Esophagus squamous epithelium (tissue), 4 donors: ENCODE measurements at regions not wholly inside any gene's neighbourhood (a gene's known extent, or its start where the extent isn't known, plus 50 kb on each side); places are given as distances from the start of the nearest gene placed in this dataset.

Experiments used
- POLR2A ChIP-seq, 4 donors: fragments of 450-650 bp; IDR thresholded peaks; one replicate each; pipeline ENCODE4 v1.6.1; 2017; ENCODE audit warnings: antibody characterized with exemption in 4 of 4, mild to moderate bottlenecking in 4 of 4, moderate library complexity in 3 of 4
- TF ChIP-seq, protein P1 (sequence below), 6 experiments: fragments of 450-650 bp in 4 of 6; fragments of 200-600 bp in 2 of 6; sonication (generic) in 2 of 6; IDR thresholded peaks; one replicate each; pipeline ENCODE4 v1.5.1; 2016 to 2019; ENCODE audit warnings: antibody characterized with exemption in 6 of 6, mild to moderate bottlenecking in 4 of 6, moderate library complexity in 4 of 6

DNA sequence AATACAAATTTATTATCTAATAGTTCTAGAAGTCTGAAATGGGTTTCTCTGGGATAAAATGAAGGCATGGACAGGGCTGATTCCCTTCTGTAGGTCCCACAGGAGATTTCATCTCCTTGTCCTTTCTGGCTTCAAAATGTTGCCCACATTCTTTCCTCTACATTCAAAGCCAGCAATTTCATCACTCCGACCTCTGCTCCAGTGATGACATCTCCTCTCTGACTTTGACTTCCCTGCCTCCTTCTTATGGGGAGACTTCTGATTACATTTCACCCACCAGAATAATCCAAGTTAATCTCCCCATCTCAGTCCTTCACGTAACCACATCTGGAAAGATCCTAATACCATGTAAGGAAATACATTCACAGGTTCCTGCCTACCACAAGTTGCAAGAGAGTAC lies 358.0 kb upstream of the C1orf87 start:
- no peak for TF ChIP-seq POLR2A (IDR thresholded peaks at IDR 0.05)
- TF ChIP-seq, protein P1, sequence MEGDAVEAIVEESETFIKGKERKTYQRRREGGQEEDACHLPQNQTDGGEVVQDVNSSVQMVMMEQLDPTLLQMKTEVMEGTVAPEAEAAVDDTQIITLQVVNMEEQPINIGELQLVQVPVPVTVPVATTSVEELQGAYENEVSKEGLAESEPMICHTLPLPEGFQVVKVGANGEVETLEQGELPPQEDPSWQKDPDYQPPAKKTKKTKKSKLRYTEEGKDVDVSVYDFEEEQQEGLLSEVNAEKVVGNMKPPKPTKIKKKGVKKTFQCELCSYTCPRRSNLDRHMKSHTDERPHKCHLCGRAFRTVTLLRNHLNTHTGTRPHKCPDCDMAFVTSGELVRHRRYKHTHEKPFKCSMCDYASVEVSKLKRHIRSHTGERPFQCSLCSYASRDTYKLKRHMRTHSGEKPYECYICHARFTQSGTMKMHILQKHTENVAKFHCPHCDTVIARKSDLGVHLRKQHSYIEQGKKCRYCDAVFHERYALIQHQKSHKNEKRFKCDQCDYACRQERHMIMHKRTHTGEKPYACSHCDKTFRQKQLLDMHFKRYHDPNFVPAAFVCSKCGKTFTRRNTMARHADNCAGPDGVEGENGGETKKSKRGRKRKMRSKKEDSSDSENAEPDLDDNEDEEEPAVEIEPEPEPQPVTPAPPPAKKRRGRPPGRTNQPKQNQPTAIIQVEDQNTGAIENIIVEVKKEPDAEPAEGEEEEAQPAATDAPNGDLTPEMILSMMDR (IDR thresholded peaks at IDR 0.05), result no peak
